ENCODE measurements at regions not wholly inside any gene's neighbourhood (a gene's known extent, or its start where the extent isn't known, plus 50 kb on each side); places are given as distances from the start of the nearest gene placed in this dataset.

GRCh38 chr12:123034865-123035264 lies 54.4 kb downstream of the ARL6IP4 start:
- no peak for TF ChIP-seq EZH2 (IDR thresholded peaks at IDR 0.05; ENCODE audit: low read depth)
- TF ChIP-seq CTCF (conservative IDR thresholded peaks at IDR 0.05) = no peak
